Neuronal stem cell (in vitro differentiated cells): ENCODE measurements at regions not wholly inside any gene's neighbourhood (a gene's known extent, or its start where the extent isn't known, plus 50 kb on each side); places are given as distances from the start of the nearest gene placed in this dataset.

Experiments
- DNase-seq: peaks from one replicate; pipeline ENCODE4 v3.0.0-alpha.2; 2013; ENCODE audit warnings: low spot score
- H2AFZ ChIP-seq: one replicate; pipeline ENCODE4 v1.6.1; 2013; ENCODE audit warnings: mild to moderate bottlenecking, low read length, inconsistent platforms
- H2AK5ac ChIP-seq: 2 replicates; pipeline ENCODE4 v1.6.1; 2013; ENCODE audit warnings: low read depth, mild to moderate bottlenecking, inconsistent platforms, low read length, moderate library complexity, mixed read lengths
- H2BK120ac ChIP-seq: 2 replicates; pipeline ENCODE4 v1.6.1; 2013; ENCODE audit warnings: low read depth, mild to moderate bottlenecking, inconsistent platforms, low read length, moderate library complexity, mixed read lengths
- H2BK12ac ChIP-seq: one replicate; pipeline ENCODE4 v1.6.1; 2013; ENCODE audit warnings: low read length, inconsistent platforms
- H2BK15ac ChIP-seq: 2 replicates; pipeline ENCODE4 v1.6.1; 2013; ENCODE audit warnings: mild to moderate bottlenecking, low read length, inconsistent platforms, mixed read lengths
- H2BK5ac ChIP-seq: one replicate; pipeline ENCODE4 v1.6.1; 2013; ENCODE audit warnings: inconsistent platforms, mild to moderate bottlenecking, low read length, moderate library complexity
- H3K14ac ChIP-seq: one replicate; pipeline ENCODE4 v1.6.1; 2013; ENCODE audit warnings: low read length, inconsistent platforms
- H3K18ac ChIP-seq: 2 replicates; pipeline ENCODE4 v1.6.1; 2013; ENCODE audit warnings: low read length, inconsistent platforms
- H3K23ac ChIP-seq: 2 replicates; pipeline ENCODE4 v1.6.1; 2013; ENCODE audit warnings: low read depth, mild to moderate bottlenecking, mixed read lengths, low read length, inconsistent platforms; ENCODE audit not compliant: poor library complexity
- H3K27ac ChIP-seq: replicated peaks from 3 replicates; pipeline ENCODE4 v1.5.1; 2013; ENCODE audit warnings: low read length, inconsistent platforms
- H3K27me3 ChIP-seq, 3 experiments: 2 replicates each; pipeline ENCODE4 v1.6.1; 2013; ENCODE audit warnings: low read length in 3 of 3, mild to moderate bottlenecking in 2 of 3, inconsistent platforms in 1 of 3, low read depth in 1 of 3, mixed read lengths in 1 of 3, moderate library complexity in 1 of 3; ENCODE audit not compliant: control insufficient read depth in 3 of 3, insufficient read depth in 3 of 3
- H3K36me3 ChIP-seq, 2 donors: replicated peaks in 1 of 2; 2 replicates each; pipeline ENCODE4 v1.6.1; 2013; ENCODE audit warnings: low read length in 2 of 2; ENCODE audit not compliant: control insufficient read depth in 2 of 2, insufficient read depth in 2 of 2
- H3K4ac ChIP-seq: 2 replicates; pipeline ENCODE4 v1.6.1; 2013; ENCODE audit warnings: inconsistent platforms, mild to moderate bottlenecking, low read length, moderate library complexity
- H3K4me1 ChIP-seq, 2 donors: 1 replicate in 1 of 2; 2 replicates in 1 of 2; pipeline ENCODE4 v1.6.1; 2013; ENCODE audit warnings: low read length in 2 of 2, low read depth in 1 of 2; ENCODE audit not compliant: control insufficient read depth in 2 of 2, insufficient read depth in 1 of 2
- H3K4me2 ChIP-seq: one replicate; pipeline ENCODE4 v1.6.1; 2013; ENCODE audit warnings: mild to moderate bottlenecking, low read length, inconsistent platforms; ENCODE audit not compliant: insufficient read depth, poor library complexity, severe bottlenecking
- H3K4me3 ChIP-seq, 2 donors: 2 replicates each; pipeline ENCODE4 v1.5.1; 2013; ENCODE audit warnings: low read length in 2 of 2, mild to moderate bottlenecking in 2 of 2, inconsistent platforms in 1 of 2, moderate library complexity in 1 of 2
- H3K79me1 ChIP-seq: one replicate; pipeline ENCODE4 v1.6.1; 2013; ENCODE audit warnings: low read depth, mild to moderate bottlenecking, inconsistent platforms, low read length, moderate library complexity
- H3K9ac ChIP-seq: one replicate; pipeline ENCODE4 v1.6.1; 2013; ENCODE audit warnings: mild to moderate bottlenecking, low read depth, low read length, inconsistent platforms; ENCODE audit not compliant: poor library complexity
- H3K9me3 ChIP-seq, 2 donors: replicated peaks in 1 of 2; 2 replicates each; pipeline versions ENCODE3 to v1.6.1; 2013; ENCODE audit warnings: low read length in 2 of 2, mild to moderate bottlenecking in 2 of 2, inconsistent platforms in 1 of 2, low read depth in 1 of 2, mixed read lengths in 1 of 2, moderate library complexity in 1 of 2; ENCODE audit not compliant: control insufficient read depth in 2 of 2, insufficient read depth in 1 of 2
- H4K8ac ChIP-seq: one replicate; pipeline ENCODE4 v1.6.1; 2013; ENCODE audit warnings: low read depth, mild to moderate bottlenecking, inconsistent platforms, low read length, moderate library complexity
- H4K91ac ChIP-seq: one replicate; pipeline ENCODE4 v1.6.1; 2013; ENCODE audit warnings: low read length, low read depth, mild to moderate bottlenecking, inconsistent platforms; ENCODE audit not compliant: poor library complexity
- WGBS, 2 donors: extraction: QIAGEN DNeasy Blood & Tissue Kit; methylation state at CpG; one replicate each; pipeline ENCODE4 v1.1.7; 2013; ENCODE audit warnings: missing lambda C conversion rate in 2 of 2, mixed read lengths in 1 of 2; ENCODE audit not compliant: insufficient read length in 2 of 2, insufficient replicate concordance in 1 of 2; ENCODE audit errors: extremely low coverage in 2 of 2; 5-methylcytosine and 5-hydroxymethylcytosine counted together

DNA sequence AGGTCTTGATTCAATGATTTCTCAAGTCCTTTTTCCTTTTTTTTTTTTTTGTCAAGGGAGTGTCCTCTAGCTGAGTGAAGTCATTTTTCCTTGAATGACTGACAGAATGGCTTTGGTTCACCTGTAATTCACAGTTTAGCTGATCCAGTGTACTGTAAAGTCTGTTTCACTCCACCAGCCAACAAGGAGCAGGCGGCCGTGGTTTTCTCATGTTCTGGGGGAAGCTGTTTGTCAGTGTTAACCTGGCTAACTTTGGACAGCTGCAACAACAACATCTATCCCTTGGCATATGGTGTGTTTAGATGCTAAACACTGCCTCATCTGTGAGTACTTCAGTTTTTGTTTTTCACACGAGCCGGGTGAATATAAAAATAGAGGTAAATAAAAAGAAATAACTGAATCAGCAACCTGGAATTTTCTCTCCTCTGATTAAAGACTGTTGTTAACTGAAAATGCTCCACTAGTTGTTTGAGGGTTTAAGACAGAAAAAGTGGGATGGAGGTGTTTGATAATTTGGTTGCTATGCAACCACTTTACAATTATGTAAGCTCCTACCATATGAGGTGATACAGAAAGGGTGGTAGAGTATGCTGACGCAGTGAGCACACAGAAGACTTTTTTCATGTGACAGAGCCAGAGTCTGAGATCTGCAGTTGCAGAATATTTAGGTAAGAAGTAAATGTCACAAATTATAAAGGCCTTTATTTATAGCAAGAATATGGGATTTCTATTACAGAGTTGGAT is 50.3 kb upstream of the SLC2A13 start:
- Histone ChIP-seq H3K18ac (no peak overlapping the region), H3K14ac (no peak overlapping the region), H2AFZ (no peak overlapping the region), H3K23ac (no peak overlapping the region), H2BK5ac (no peak overlapping the region), H2AK5ac (no peak overlapping the region), H3K9ac (no peak overlapping the region), H2BK12ac (no peak overlapping the region), H3K36me3 (no peaks in the 10 kb centered on the region), H3K4me1 (peaks cover 0 to 5% of the 10 kb centered on the region in 2 donors), H4K8ac (no peak overlapping the region), H4K91ac (no peak overlapping the region), H3K4ac (no peak overlapping the region), H2BK15ac (no peak overlapping the region), H3K4me3 (no peak overlapping the region), H2BK120ac (no peak overlapping the region), H3K4me2 (no peak overlapping the region), H3K9me3 (no peaks in the 10 kb centered on the region), H3K27me3 (no peaks in the 10 kb centered on the region), H3K79me1 (no peaks in the 10 kb centered on the region), H3K27ac (no peak overlapping the region)
- WGBS, 2 donors, result no CpG with 5 or more reads among the region's 5 CpGs
- no peak for DNase-seq
